ENCODE measurements at regions not wholly inside any gene's neighbourhood (a gene's known extent, or its start where the extent isn't known, plus 50 kb on each side); places are given as distances from the start of the nearest gene placed in this dataset.

- no peak for DNase-seq (ENCODE audit: low spot score)
These were observed 299.1 kb upstream of the SPRED2 start for GRCh38 chr2:65731476-65731875.

- DNase-seq (ENCODE audit: low spot score), result no peak
These were observed 297.8 kb upstream of the SPRED2 start for GRCh38 chr2:65730186-65730585.

DNA sequence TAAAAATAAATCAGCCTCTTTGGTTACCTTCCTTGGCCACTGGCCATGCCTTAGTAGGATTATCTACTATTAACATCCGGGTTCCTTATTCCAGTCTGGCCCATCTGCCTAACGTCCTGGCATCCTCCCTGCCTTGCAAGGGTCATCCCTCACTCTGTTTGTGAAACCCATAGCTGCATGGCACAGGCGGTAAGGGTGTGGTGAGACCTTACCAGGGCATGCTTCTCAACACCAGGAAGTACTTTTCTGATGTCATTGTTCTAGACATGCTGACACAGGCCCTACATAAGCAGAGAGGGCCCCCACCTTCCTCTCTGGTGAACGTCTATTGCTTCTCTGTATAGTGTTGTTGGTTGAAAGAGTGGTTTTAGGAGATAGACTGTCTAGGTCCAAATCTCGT lies 296.8 kb upstream of the SPRED2 start:
- no peak for DNase-seq (ENCODE audit: low spot score)

- DNase-seq (ENCODE audit: low spot score), result no peak
These were observed 296.2 kb upstream of the SPRED2 start for GRCh38 chr2:65728477-65729180.

DNA sequence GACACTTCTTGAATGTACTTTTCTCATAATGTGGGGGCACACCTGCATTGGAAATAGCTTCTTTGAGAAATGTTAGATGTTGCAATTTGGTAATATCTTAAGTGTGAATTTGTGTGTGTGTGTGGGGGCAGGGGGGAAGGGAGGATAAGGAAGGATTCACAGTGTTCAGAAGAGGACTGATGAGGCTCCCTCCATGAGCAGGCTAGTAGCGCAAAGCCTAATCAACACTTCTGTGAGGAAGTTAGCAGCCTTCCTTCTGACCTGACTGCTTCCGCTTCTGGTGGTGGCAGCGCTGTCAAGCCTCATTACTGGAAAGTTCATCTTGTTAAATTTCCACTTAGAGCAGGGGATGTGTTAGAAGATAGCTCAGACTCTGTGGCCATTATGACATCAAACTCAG lies 295.4 kb upstream of the SPRED2 start:
- no peak for DNase-seq (ENCODE audit: low spot score)

DNA sequence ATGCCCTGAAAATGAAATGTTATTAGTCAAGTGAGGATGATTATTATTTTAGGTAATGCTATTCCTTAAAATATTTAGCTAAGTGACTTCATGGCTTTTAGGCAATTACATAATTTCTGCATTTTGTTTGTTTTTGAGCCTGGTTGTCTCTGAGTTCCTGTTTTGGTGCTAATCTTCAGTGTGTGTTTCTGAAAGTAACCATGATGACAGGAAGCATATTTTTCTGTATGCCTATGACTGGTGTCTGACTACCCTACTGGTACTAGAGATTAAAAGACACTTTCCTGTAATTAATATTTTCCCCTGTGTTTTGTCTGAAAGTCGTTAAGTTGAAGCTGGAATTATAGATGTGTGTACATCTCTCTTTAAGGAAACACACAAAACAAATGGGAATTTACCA lies 295.0 kb upstream of the SPRED2 start:
- DNase-seq (ENCODE audit: low spot score), result no peak

GRCh38 chr2:65724752-65725151 lies 292.4 kb upstream of the SPRED2 start:
- DNase-seq (ENCODE audit: low spot score), result no peak

- no peak for DNase-seq (ENCODE audit: low spot score)
These were observed 291.9 kb upstream of the SPRED2 start for GRCh38 chr2:65724336-65724735.

DNA sequence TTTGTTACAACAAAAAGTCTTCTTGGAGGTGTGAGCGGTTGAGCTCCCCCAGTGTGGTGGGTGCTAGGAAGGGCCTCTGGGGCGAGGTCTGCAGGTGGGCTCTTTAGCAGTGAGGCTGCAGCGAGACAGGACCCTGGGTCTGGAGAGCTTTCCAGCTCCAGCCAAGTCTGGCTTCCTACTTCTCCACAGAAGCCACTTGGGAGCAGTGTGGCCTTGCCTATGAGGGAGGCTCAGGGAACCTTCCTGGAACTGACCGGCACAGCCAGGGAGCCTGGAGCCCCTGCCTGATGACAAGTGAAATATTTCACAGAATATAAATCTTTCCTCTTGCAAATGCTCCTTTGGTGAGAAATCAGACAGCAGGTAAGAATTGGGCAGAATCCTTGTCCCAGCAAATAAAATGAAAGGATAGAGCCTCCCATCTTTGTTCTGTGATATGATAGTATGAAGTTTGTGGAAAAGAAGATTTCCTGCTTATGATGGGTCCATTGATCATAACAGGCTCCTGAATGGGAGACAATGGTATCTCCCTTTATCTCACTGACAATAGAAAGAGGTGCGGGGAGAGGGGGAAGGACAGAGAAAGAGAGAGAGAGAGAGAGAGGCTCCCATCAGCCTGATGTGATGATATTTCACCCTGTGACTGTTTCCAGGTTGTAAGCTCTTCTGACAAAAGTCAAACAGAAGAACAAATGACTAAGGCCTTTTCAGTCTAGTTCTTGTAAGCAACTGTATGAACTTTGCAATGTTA lies 289.8 kb upstream of the SPRED2 start:
- no peak for DNase-seq (ENCODE audit: low spot score)

DNA sequence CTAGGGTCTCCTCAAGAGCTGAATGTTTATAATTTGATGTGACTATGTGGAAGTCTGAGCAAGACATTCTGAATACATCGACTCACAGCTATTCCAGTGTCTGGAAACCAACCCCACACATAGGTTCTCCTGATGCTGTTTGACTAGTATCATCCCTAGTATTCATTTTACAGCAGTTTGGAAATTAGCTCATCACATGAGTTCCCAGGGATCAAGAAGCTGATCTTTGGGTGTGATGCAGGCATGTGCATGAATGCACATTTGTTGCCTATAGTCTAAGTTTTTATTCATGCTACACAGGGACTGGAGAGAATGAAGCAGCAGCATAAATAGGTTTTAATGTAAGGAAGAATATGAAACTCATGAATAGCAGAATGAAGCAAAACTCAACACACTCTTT lies 284.3 kb upstream of the SPRED2 start:
- DNase-seq (ENCODE audit: low spot score), result no peak

- no peak for DNase-seq (ENCODE audit: low spot score)
These were observed 282.9 kb upstream of the SPRED2 start for GRCh38 chr2:65715323-65715722.

- DNase-seq (ENCODE audit: low spot score), result no peak
These were observed 282.5 kb upstream of the SPRED2 start for GRCh38 chr2:65714866-65715265.

DNA sequence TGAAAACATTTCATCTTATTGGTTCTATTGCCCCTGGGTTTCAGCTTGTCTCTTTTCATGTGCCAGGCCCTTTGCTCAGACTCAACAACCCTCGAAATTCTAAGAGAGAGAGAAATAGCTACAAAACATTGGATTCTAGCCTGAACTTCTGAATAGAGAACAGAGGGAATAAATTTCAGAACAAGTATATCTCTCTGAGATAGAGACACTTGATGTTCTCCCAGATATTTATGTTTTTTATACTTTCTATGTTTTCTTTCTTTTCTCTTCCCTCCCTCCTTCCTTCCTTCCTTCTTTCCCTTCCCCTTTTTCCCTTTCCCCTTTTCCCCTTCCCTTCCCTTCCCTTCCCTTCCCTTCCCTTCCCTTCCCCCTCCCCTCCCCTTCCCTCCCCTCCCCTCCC lies 279.5 kb upstream of the SPRED2 start:
- DNase-seq (ENCODE audit: low spot score), result no peak

GRCh38 chr2:65710779-65711295 lies 278.4 kb upstream of the SPRED2 start:
- DNase-seq (ENCODE audit: low spot score), result peak; percentile 49

- no peak for DNase-seq (ENCODE audit: low spot score)
These were observed 278.0 kb upstream of the SPRED2 start for GRCh38 chr2:65710356-65710755.

- no peak for DNase-seq (ENCODE audit: low spot score)
These were observed 275.7 kb upstream of the SPRED2 start for GRCh38 chr2:65708086-65708485.

- no peak for DNase-seq (ENCODE audit: low spot score)
These were observed 274.0 kb upstream of the SPRED2 start for GRCh38 chr2:65706411-65706810.

DNA sequence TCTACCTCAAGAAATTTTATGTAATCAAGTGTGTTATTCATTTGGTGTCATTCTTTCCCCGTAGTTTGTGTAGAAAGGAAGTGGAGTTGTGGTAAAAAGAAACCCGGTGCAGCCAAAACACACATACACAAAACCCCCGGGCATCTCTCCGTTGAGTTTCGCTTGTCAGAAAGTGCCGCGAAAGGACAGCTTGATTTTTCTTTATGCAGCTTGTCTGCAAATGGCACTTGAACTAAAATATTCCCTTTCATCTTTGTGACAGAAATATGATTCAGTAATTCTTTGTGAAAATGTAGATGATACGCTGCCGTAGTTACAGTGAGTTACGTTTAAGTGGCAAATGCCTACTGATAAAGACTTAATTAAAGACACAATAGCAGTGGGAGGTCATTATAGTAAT lies 268.8 kb upstream of the SPRED2 start:
- no peak for DNase-seq (ENCODE audit: low spot score)

DNA sequence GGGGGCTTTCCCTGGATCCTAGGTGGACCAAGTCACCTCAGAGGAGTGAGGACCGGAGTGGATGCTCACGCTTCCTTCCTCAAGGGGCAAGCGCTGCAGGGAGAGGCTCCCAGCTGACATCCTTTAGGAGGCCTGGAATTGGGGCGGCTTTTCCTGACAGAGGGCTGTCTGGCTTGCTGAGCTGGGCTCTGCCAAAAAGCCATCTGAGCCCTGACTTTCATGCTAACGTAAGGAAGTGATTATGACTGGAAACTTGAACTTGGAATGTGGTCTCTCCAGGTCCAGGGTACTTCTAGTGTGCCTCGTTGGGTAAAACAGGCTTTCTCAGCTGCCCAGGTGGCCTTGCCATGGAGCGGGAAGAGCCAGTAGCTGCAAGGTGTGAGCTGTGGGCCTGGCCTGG lies 268.3 kb upstream of the SPRED2 start:
- no peak for DNase-seq (ENCODE audit: low spot score)

- no peak for DNase-seq (ENCODE audit: low spot score)
These were observed 267.7 kb upstream of the SPRED2 start for GRCh38 chr2:65700004-65700651.

- no peak for DNase-seq (ENCODE audit: low spot score)
These were observed 259.4 kb upstream of the SPRED2 start for GRCh38 chr2:65691816-65692215.

DNA sequence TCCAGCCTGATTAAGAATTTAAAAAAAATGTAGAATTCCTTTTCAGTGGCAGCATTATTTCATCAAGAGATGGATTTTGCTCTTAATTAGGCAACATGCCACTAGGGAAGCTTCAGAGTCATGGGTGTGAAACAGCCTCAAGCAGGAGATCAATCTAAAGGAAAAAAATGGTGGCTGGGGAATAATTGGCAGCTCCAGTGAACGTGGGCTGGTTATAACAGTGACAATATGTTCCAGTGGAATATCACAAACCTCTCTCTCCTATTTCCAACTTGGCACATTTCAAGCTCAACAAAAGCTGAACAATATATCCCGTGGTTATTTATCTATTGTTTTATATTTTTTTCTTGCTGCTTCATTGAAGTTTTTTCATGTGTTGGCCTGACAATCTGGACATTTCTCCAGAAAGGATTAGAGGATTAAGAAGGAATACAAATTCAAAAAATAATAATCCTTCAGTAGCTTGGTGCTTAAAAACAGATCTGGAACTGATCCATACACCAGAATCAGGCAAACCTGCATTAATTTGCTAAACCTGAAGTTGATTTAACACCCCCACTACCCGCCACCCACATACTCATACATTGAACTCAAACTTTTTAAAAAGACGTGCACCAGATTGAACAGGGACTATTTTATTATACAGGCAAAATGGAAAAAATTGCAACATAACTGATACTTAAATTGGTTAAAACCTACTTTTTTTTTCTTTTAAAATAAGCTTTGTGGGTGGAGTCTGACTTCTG lies 255.9 kb upstream of the SPRED2 start:
- DNase-seq (ENCODE audit: low spot score), result no peak
